ENCODE measurements at regions not wholly inside any gene's neighbourhood (a gene's known extent, or its start where the extent isn't known, plus 50 kb on each side); places are given as distances from the start of the nearest gene placed in this dataset.

DNA sequence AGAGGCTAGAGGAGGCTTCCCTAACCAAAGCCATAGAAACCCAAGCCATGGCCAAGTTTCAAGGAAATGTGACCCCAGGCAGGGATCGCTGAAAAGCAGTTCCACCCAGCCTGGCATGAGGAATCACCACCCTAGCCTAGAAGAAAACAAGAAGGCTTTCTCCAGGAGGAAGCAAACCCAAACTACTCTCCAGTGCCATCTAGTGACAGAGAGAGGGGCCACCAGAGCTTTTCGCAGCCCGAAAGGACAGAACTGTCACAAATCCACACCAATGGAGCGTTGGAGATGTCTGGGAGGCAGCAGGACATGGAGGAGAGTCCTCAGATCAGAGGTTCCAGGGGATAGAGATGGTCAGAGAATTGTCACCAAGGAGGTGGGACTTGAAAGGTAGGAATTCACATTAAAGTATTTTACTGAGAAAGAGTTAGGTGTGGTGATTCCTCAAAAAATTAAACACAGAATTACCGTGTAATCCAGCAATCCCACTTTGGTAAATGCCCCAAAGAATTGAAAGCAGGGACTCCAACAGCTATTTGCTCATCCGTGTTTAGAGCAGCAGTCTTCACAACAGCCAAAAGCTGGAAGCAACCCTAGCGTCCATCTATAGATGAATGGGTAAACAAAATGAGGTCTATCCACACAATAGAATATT, 67.3 kb upstream of the NUP50 start:
- peak; percentile 23 for DNase-seq

DNA sequence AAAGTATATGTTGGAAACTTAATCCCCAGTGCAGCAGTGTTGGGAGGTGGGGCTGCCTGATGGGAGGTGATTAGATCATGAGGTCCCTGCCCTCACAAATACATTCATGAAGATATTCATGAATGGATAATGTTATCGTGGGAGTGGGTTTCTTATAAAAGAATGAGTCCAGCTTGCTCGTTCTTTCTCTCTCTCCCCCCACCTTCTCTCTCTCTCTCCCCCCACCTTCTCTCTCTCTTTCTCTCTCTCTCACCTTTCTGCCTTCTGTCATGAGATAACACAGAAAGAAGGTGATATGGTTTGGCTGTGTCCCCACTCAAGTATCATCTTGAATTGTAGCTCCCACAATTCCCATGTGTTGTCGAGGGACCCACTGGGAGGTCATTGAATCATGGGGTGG, 66.7 kb upstream of the NUP50 start:
- no peak for DNase-seq

- DNase-seq = no peak
Measured at GRCh38 chr22:45098056-45098455, 65.7 kb upstream of the NUP50 start.

DNA sequence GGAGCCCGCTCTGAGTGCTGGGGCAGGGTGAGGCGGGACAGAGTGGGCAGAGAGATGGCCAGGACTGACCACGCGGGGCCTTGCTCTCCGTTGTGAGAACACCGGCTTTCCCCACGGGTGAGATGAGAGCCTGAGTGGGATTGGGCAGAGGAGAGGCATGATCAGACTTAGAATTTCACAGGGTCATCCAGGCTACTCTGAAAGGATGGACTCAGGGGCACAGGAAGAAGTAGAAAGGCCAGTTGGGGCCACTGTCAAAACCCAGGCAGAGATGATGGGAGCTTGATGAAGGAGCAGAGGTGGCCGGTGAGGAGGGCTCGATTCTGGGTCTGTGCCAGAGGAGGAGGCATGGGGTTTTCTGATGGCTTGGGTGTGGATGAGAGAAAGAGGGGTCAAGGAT, 63.8 kb upstream of the NUP50 start:
- no peak for DNase-seq

GRCh38 chr22:45101515-45102227, 62.1 kb upstream of the NUP50 start:
- no peak for DNase-seq

- no peak for DNase-seq
Measured at GRCh38 chr22:45102896-45103420, 60.8 kb upstream of the NUP50 start.

DNA sequence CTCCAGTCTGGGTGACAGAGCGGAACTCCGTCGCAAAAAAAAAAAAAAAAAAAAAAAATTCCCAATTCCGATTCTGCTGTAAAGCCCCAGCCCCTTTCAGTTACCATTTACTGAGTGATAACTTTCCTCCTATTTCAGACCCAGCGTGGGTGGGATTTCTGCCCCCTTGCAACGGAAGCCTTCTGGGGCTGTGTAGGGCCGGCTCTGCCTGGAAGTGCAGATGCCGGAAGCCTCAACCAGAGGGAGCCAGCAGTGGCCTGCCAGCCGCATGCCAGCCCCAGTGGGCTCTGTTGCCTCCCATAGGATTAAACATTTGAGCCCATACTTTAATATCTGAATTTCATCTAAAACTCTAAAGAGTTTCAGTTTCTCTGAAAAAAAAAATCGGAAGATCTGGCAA, 60.0 kb upstream of the NUP50 start:
- no peak for DNase-seq

DNA sequence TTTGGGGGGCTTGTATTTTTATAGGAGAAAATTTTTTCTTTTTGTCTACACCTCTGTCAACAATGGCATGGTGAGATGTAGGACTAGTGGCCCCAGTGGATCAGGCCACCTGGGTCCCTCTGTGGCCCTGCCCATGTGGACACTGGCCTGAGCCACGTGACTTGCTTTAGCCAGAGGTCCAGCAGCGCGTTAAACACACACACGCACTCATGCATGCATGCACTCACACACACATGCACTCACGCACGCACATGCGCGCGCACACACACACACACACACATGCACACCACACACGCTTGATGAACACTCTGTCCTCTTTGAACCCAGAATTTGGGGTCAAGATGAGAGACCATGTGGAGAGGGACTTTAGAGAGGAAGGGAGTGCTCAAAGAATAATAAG, 59.4 kb upstream of the NUP50 start:
- DNase-seq = no peak

GRCh38 chr22:45105281-45105702, 58.4 kb upstream of the NUP50 start:
- DNase-seq = no peak

- no peak for DNase-seq
Measured at GRCh38 chr22:45107671-45108070, 56.1 kb upstream of the NUP50 start.

DNA sequence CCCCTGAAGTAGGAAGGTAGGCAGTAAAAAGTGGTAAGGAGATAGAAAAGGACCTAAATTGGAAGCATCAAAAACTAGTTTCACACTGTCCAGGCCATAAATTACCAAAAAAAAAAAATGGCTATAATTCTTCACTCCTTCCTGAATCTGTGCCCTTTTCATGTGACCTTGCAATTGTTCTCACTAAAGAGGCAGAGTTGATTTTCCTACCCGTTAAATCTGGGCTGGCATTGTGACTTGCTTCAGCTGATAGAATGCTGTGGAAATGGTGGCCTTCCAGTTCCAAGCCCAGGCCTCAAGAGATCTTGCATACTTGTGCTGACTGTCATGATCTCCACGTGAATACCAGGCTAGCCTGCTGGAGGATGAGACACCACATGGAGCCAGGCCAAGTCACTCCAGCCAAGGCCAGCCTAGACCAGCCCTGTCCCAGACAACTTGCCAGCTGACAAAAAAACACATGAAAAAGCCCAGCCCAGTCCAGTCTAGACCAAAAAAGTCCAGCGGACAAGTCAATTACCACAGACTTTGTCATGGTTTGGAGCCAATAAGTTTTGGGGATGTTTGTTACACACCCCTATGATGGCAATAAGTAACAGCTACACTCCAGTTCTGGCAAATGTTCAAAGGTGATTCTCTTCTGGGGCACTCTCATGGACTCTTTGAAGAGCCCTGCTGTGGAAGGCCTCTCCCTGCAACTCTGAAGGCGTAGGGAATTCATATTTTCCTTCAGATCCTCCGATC, 51.4 kb upstream of the NUP50 start:
- DNase-seq = no peak
